ENCODE measurements at regions not wholly inside any gene's neighbourhood (a gene's known extent, or its start where the extent isn't known, plus 50 kb on each side); places are given as distances from the start of the nearest gene placed in this dataset.

GRCh38 chr7:115637128-115637527, 393.4 kb downstream of the TFEC start:
- in situ Hi-C loops (cut with MboI): no loop called here
- no peaks in the 10 kb centered on the region for H3K9me3 ChIP-seq (replicated peaks; ENCODE audit: control insufficient read depth, insufficient read depth, low read depth, low read length)
- TF ChIP-seq ATF4 (CRISPR knock-in tag; IDR thresholded peaks at IDR 0.05): no peak
- TF ChIP-seq THRB (CRISPR knock-in tag; conservative IDR thresholded peaks at IDR 0.05): no peak
- TF ChIP-seq E2F6 (IDR thresholded peaks at IDR 0.05; ENCODE audit: borderline replicate concordance in 1 of 2, extremely low read depth in 1 of 2, insufficient read depth in 1 of 2, insufficient read length in 1 of 2, low read depth in 1 of 2, low read length in 1 of 2, poor library complexity in 1 of 2, severe bottlenecking in 1 of 2): no peak
- TF ChIP-seq ZNF507 (tag; conservative IDR thresholded peaks at IDR 0.05): no peak
- intact Hi-C loops (cut with micrococcal nuclease): no loop called here
- H3K9ac ChIP-seq (ENCODE audit: insufficient read depth in 1 of 2, low read depth in 2 of 2, low read length in 2 of 2): no peak overlapping the region
- DNase-seq (ENCODE audit: extremely low read depth in 1 of 4, low spot score in 3 of 4) (no peak), FAIRE-seq (no peak), ATAC-seq (no peak)
- no peaks in the 10 kb centered on the region for H3K4me1 ChIP-seq (replicated peaks in 1 of 2; ENCODE audit: control insufficient read depth in 2 of 2, insufficient read depth in 2 of 2, low read length in 2 of 2)
- no TSS peak for BruUV-seq (replicated peaks)
- no peaks in the 10 kb centered on the region for H3K9me1 ChIP-seq (ENCODE audit: control insufficient read depth, insufficient read depth, low read length)
- H3K4me3 ChIP-seq: no peak overlapping the region
- no peaks in the 10 kb centered on the region for H4K20me1 ChIP-seq (replicated peaks; ENCODE audit: control insufficient read depth, insufficient read depth, low read length)
- H3K27ac ChIP-seq (ENCODE audit: extremely low read depth, low read depth, low read length): no peak overlapping the region
- H3K27me3 ChIP-seq (ENCODE audit: control insufficient read depth in 2 of 2, insufficient read depth in 2 of 2, low read length in 2 of 2): no peaks in the 10 kb centered on the region
- CTCF ChIA-PET (ENCODE audit: low intra/inter-chr PET ratio): no interaction called here
- no peak overlapping the region for H3K4me2 ChIP-seq (ENCODE audit: insufficient read depth, low read length)
- POLR2A ChIA-PET: no interaction called here
- no peak overlapping the region for H2AFZ ChIP-seq (ENCODE audit: low read depth, low read length)
- no peaks in the 10 kb centered on the region for H3K79me2 ChIP-seq (ENCODE audit: control insufficient read depth, insufficient read depth, low read length)
- WGBS (ENCODE audit: insufficient coverage, low coverage, missing lambda C conversion rate): 0% methylated on average over 2 of the region's 2 CpGs
- H3K36me3 ChIP-seq (ENCODE audit: control insufficient read depth, insufficient read depth, low read length): no peaks in the 10 kb centered on the region
